ENCODE measurements at regions not wholly inside any gene's neighbourhood (a gene's known extent, or its start where the extent isn't known, plus 50 kb on each side); places are given as distances from the start of the nearest gene placed in this dataset.
"Not testable (repeated sequence)": the region's sequence is repeated elsewhere in the genome, so short reads cannot be mapped to it uniquely, and the experiment has no call there.

DNA sequence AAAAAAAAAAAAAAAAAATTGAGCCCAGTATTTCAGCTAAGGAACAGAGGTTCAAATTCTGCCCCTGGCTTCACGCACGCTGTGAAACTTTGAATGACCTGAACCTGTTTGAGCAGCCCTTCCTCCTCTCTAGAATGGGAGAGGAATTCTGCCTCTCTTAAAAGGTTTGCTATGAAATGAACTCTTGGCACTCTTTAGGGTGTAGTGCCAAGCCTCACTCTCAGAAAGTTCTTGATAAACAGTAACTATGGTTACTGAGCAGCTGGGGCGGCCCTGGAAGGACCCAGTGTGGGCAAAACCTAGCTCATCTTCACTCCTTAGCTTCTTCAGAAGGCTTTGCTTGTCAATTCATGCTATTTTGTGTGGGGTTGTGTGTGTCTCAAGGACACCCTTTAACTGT is 73.7 kb downstream of the GEMIN8 start:
- Histone ChIP-seq H2AFZ (ENCODE audit: low read length) (no peak overlapping the region), H3K36me3 (ENCODE audit: insufficient read depth, low read length) (no peaks in the 10 kb centered on the region), H3K79me2 (ENCODE audit: insufficient read depth, low read depth, low read length) (no peaks in the 10 kb centered on the region), H3K4me2 (ENCODE audit: low read length) (no peak overlapping the region), H3K4me1 (ENCODE audit: insufficient read depth, low read length, poor library complexity, severe bottlenecking) (no peaks in the 10 kb centered on the region), H3K4me3 (ENCODE audit: low read depth, low read length, poor library complexity, severe bottlenecking) (no peak overlapping the region), H4K20me1 (ENCODE audit: insufficient read depth, low read length) (no peaks in the 10 kb centered on the region), H3K27ac (ENCODE audit: low read depth, low read length, poor library complexity, severe bottlenecking) (no peak overlapping the region), H3K9me2 (ENCODE audit: insufficient read depth, low read length) (no peaks in the 10 kb centered on the region), H3K9me3 (ENCODE audit: low read length) (no peaks in the 10 kb centered on the region)
- intact Hi-C loops (cut with micrococcal nuclease; ENCODE audit: unreplicated experiment): no loop called here
- BruUV-seq (replicated peaks): no TSS peak
- POLR2A ChIA-PET: no interaction called here
- CTCF ChIA-PET (ENCODE audit: unreplicated experiment): no interaction called here
- no peak for TF ChIP-seq EZH2phosphoT487 (IDR thresholded peaks at IDR 0.05; ENCODE audit: borderline replicate concordance, low read depth, low read length)
- TF ChIP-seq, protein P1, sequence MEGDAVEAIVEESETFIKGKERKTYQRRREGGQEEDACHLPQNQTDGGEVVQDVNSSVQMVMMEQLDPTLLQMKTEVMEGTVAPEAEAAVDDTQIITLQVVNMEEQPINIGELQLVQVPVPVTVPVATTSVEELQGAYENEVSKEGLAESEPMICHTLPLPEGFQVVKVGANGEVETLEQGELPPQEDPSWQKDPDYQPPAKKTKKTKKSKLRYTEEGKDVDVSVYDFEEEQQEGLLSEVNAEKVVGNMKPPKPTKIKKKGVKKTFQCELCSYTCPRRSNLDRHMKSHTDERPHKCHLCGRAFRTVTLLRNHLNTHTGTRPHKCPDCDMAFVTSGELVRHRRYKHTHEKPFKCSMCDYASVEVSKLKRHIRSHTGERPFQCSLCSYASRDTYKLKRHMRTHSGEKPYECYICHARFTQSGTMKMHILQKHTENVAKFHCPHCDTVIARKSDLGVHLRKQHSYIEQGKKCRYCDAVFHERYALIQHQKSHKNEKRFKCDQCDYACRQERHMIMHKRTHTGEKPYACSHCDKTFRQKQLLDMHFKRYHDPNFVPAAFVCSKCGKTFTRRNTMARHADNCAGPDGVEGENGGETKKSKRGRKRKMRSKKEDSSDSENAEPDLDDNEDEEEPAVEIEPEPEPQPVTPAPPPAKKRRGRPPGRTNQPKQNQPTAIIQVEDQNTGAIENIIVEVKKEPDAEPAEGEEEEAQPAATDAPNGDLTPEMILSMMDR (conservative IDR thresholded peaks at IDR 0.05; ENCODE audit: low read length): no peak
- no peak for DNase-seq (ENCODE audit: low spot score)

DNA sequence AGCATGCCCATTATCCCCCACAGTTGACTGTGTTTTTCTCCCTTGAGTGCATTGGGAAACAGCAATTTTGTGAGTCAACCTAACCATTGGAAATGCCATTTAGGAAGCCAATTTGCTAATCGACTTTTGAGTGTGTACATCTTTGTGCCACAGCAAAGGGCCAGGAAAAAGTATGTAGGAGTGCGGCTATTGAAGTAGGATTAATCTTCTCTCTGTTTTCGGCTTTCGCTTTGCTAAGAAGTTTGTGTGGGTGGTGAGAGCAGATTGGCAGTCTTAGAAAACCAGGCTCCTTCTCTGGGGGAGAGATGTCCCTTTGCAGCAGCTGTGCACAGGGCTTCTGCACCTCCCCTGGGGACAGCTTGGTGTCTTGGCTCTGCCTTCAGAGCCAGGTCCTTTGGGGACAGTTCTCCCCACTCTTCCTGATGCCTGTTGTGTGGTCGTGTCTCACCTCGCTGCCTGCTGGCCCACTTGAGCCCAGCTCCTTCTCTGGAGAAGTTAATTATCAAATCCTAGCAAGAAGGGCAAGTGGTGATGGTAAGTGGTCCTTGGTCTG is 74.5 kb downstream of the GEMIN8 start:
- no peak overlapping the region for H3K4me3 ChIP-seq (ENCODE audit: low read depth, low read length, poor library complexity, severe bottlenecking)
- TF ChIP-seq EZH2phosphoT487 (IDR thresholded peaks at IDR 0.05; ENCODE audit: borderline replicate concordance, low read depth, low read length): no peak
- TF ChIP-seq, protein P1 (conservative IDR thresholded peaks at IDR 0.05; ENCODE audit: low read length): no peak
- ChIA-PET CTCF (ENCODE audit: unreplicated experiment) (no interaction called here), POLR2A (no interaction called here)
- H3K4me1 ChIP-seq (ENCODE audit: insufficient read depth, low read length, poor library complexity, severe bottlenecking): no peaks in the 10 kb centered on the region
- intact Hi-C loops (cut with micrococcal nuclease; ENCODE audit: unreplicated experiment): no loop called here
- BruUV-seq (replicated peaks): no TSS peak
- H3K4me2 ChIP-seq (ENCODE audit: low read length): no peak overlapping the region
- no peaks in the 10 kb centered on the region for H4K20me1 ChIP-seq (ENCODE audit: insufficient read depth, low read length)
- H3K9me2 ChIP-seq (ENCODE audit: insufficient read depth, low read length): no peaks in the 10 kb centered on the region
- no peak for DNase-seq (ENCODE audit: low spot score)
- H3K27ac ChIP-seq (ENCODE audit: low read depth, low read length, poor library complexity, severe bottlenecking): no peak overlapping the region
- H3K79me2 ChIP-seq (ENCODE audit: insufficient read depth, low read depth, low read length): no peaks in the 10 kb centered on the region
- no peaks in the 10 kb centered on the region for H3K36me3 ChIP-seq (ENCODE audit: insufficient read depth, low read length)
- H3K9me3 ChIP-seq (ENCODE audit: low read length): no peaks in the 10 kb centered on the region
- H2AFZ ChIP-seq (ENCODE audit: low read length): no peak overlapping the region

DNA sequence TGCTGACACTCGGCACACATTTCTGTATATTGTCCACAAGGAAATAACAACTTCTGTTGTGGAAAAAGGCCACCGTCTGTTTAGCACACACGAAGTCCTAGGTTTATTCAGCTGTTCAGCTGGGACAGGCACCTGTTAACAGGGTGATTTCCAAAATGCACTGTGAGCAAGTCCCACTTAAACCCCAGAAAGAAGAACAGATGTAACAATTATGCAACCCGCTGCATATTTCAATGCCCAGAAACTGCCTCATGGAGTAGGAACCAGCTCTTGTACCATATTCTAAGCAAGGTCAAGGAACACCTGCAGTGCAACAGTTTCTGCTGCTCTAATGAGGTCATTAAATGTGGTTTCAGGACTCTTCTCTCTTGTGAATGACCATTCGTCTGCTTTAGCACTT is 77.1 kb downstream of the GEMIN8 start:
- H3K4me2 ChIP-seq (ENCODE audit: low read length): no peak overlapping the region
- CTCF ChIA-PET (ENCODE audit: unreplicated experiment): no interaction called here
- H2AFZ ChIP-seq (ENCODE audit: low read length): no peak overlapping the region
- intact Hi-C loops (cut with micrococcal nuclease; ENCODE audit: unreplicated experiment): no loop called here
- H3K9me3 ChIP-seq (ENCODE audit: low read length): no peaks in the 10 kb centered on the region
- no peak overlapping the region for H3K27ac ChIP-seq (ENCODE audit: low read depth, low read length, poor library complexity, severe bottlenecking)
- POLR2A ChIA-PET: interaction anchor here (0.6 kb wide), 1 partner anchor 68 kb away, joined by 4 read pairs; no protein-coding TSS in a partner anchor
- H3K36me3 ChIP-seq (ENCODE audit: insufficient read depth, low read length): no peaks in the 10 kb centered on the region
- H3K4me3 ChIP-seq (ENCODE audit: low read depth, low read length, poor library complexity, severe bottlenecking): no peak overlapping the region
- no TSS peak for BruUV-seq (replicated peaks)
- H3K4me1 ChIP-seq (ENCODE audit: insufficient read depth, low read length, poor library complexity, severe bottlenecking): no peaks in the 10 kb centered on the region
- no peaks in the 10 kb centered on the region for H3K79me2 ChIP-seq (ENCODE audit: insufficient read depth, low read depth, low read length)
- no peaks in the 10 kb centered on the region for H4K20me1 ChIP-seq (ENCODE audit: insufficient read depth, low read length)
- no peak for DNase-seq (ENCODE audit: low spot score)
- H3K9me2 ChIP-seq (ENCODE audit: insufficient read depth, low read length): no peaks in the 10 kb centered on the region
- no peak for TF ChIP-seq EZH2phosphoT487 (IDR thresholded peaks at IDR 0.05; ENCODE audit: borderline replicate concordance, low read depth, low read length)
- TF ChIP-seq, protein P1 (conservative IDR thresholded peaks at IDR 0.05; ENCODE audit: low read length): no peak

- H3K4me2 ChIP-seq (ENCODE audit: low read length); DNase-seq (ENCODE audit: low spot score); H3K4me3 ChIP-seq (ENCODE audit: low read depth, low read length, poor library complexity, severe bottlenecking); H2AFZ ChIP-seq (ENCODE audit: low read length); H3K9me2 ChIP-seq (ENCODE audit: insufficient read depth, low read length); H3K36me3 ChIP-seq (ENCODE audit: insufficient read depth, low read length); POLR2A ChIA-PET; H3K9me3 ChIP-seq (ENCODE audit: low read length); H4K20me1 ChIP-seq (ENCODE audit: insufficient read depth, low read length); H3K4me1 ChIP-seq (ENCODE audit: insufficient read depth, low read length, poor library complexity, severe bottlenecking); H3K27ac ChIP-seq (ENCODE audit: low read depth, low read length, poor library complexity, severe bottlenecking); intact Hi-C loops (cut with micrococcal nuclease; ENCODE audit: unreplicated experiment); CTCF ChIA-PET (ENCODE audit: unreplicated experiment); BruUV-seq (replicated peaks); H3K79me2 ChIP-seq (ENCODE audit: insufficient read depth, low read depth, low read length): not testable (repeated sequence)
Measured at GRCh38 chrX:13946223-13946622, 83.5 kb downstream of the GEMIN8 start.

Data from OCI-LY7 (cell line).